HCT116 (cell line): ENCODE measurements at regions not wholly inside any gene's neighbourhood (a gene's known extent, or its start where the extent isn't known, plus 50 kb on each side); places are given as distances from the start of the nearest gene placed in this dataset.

Source experiments
- ATAC-seq: fragments of 200-7000 bp; cut with Tn5 transposase; 2 replicates; pipeline ENCODE4 v1.9.1; 2020; ENCODE audit warnings: mild to moderate bottlenecking, moderate library complexity
- BruUV-seq: library from RNA; stranded (reverse); fragments of 400-500 nt; replicated peaks from 2 replicates; lab custom pipeline; 2021; lab: Mats Ljungman, UMichigan
- CTCF ChIA-PET: fragments of 300-600 bp; sonication (Branson Sonifier 250); formaldehyde crosslinking; loops from one replicate; lab custom pipeline; 2021; ENCODE audit warnings: antibody characterized with exemption; lab: Charles Lee
- POLR2A ChIA-PET: fragments of 300-600, 350-600 bp; sonication (Branson Sonifier 250); formaldehyde crosslinking; loops from one replicate; lab custom pipeline; 2021; ENCODE audit warnings: antibody characterized with exemption; lab: Charles Lee
- RAD21 ChIA-PET, 2 experiments: fragments of 300-600 bp; sonication (Branson Sonifier 250); formaldehyde crosslinking; loops; one replicate each; lab custom pipeline; 2023; ENCODE audit warnings: low total read pairs in 2 of 2; ENCODE audit not compliant: uncharacterized antibody in 2 of 2, unreplicated experiment in 2 of 2, low non-redundant PET in 1 of 2; lab: Charles Lee
- DNase-seq: peaks from one replicate; pipeline ENCODE4 v3.0.0-alpha.2; 2010; ENCODE audit warnings: low read depth, low spot score
- H2AFZ ChIP-seq: fragments of 200-600 bp; shearing (Covaris generic), sonication (generic); 2 replicates; pipeline ENCODE4 v1.6.1; 2017; ENCODE audit warnings: low read depth, mixed run types, mixed read lengths, antibody characterized with exemption, low read length; ENCODE audit not compliant: poor library complexity, severe bottlenecking
- H3K27ac ChIP-seq: 2 replicates; pipeline ENCODE4 v1.5.1; 2012; ENCODE audit warnings: low read depth, low read length
- H3K27me3 ChIP-seq: fragments of 200-600 bp; sonication (generic); 2 replicates; pipeline ENCODE4 v1.6.1; 2016; ENCODE audit warnings: mixed run types, low read length, mixed read lengths; ENCODE audit not compliant: insufficient read depth
- H3K36me3 ChIP-seq, 2 experiments: fragments of 200-500 bp in 1 of 2; fragments of 200-600 bp in 1 of 2; sonication (Bioruptor generic) in 1 of 2; sonication (generic) in 1 of 2; 2 replicates each; pipeline versions ENCODE4 v1.5.1 to v1.6.1; 2014 to 2016; ENCODE audit warnings: low read length in 2 of 2, inconsistent platforms in 1 of 2, mixed read lengths in 1 of 2, mixed run types in 1 of 2; ENCODE audit not compliant: insufficient read depth in 2 of 2, control insufficient read depth in 1 of 2
- H3K4me1 ChIP-seq, 2 experiments: fragments of 200-600 bp in 1 of 2; sonication (generic) in 1 of 2; 2 replicates each; pipeline versions ENCODE4 v1.5.1 to v1.6.1; 2012 to 2017; ENCODE audit warnings: low read length in 2 of 2, inconsistent platforms in 1 of 2, mild to moderate bottlenecking in 1 of 2, mixed read lengths in 1 of 2, mixed run types in 1 of 2, moderate library complexity in 1 of 2; ENCODE audit not compliant: insufficient read depth in 2 of 2, control insufficient read depth in 1 of 2
- H3K4me2 ChIP-seq: fragments of 200-600 bp; sonication (generic); 2 replicates; pipeline ENCODE4 v1.6.1; 2017; ENCODE audit warnings: mixed run types, low read length, mixed read lengths
- H3K4me3 ChIP-seq, 2 experiments: fragments of 200-600 bp in 1 of 2; sonication (generic) in 1 of 2; replicated peaks in 1 of 2; 2 replicates each; pipeline ENCODE4 v1.5.1; 2011 to 2016; ENCODE audit warnings: low read length in 2 of 2, control low read depth in 1 of 2, low read depth in 1 of 2, mild to moderate bottlenecking in 1 of 2, mixed read lengths in 1 of 2, mixed run types in 1 of 2
- H3K79me2 ChIP-seq: fragments of 200-600 bp; sonication (generic); 2 replicates; pipeline ENCODE4 v1.6.1; 2017; ENCODE audit warnings: mild to moderate bottlenecking, mixed run types, low read length, moderate library complexity, mixed read lengths; ENCODE audit not compliant: insufficient read depth
- H3K9ac ChIP-seq: fragments of 200-600 bp; sonication (generic); 2 replicates; pipeline ENCODE4 v1.6.1; 2016; ENCODE audit warnings: low read length, mixed read lengths
- H3K9me2 ChIP-seq: fragments of 200-600 bp; sonication (generic), shearing (Covaris generic); 2 replicates; pipeline ENCODE4 v1.6.1; 2017; ENCODE audit warnings: mixed run types, mild to moderate bottlenecking, moderate library complexity; ENCODE audit not compliant: insufficient read depth
- H3K9me3 ChIP-seq, 2 experiments: fragments of 200-500 bp in 1 of 2; fragments of 200-600 bp in 1 of 2; sonication (Bioruptor generic) in 1 of 2; sonication (generic) in 1 of 2; 2 replicates each; pipeline ENCODE4 v1.6.1; 2014 to 2017; ENCODE audit warnings: low read length in 2 of 2, mixed read lengths in 2 of 2, inconsistent platforms in 1 of 2, low read depth in 1 of 2, mild to moderate bottlenecking in 1 of 2, mixed run types in 1 of 2, moderate library complexity in 1 of 2; ENCODE audit not compliant: control insufficient read depth in 1 of 2, insufficient read depth in 1 of 2
- H4K20me1 ChIP-seq: fragments of 200-600 bp; sonication (generic), shearing (Covaris generic); 2 replicates; pipeline ENCODE4 v1.6.1; 2017; ENCODE audit warnings: mixed run types, mild to moderate bottlenecking, moderate library complexity; ENCODE audit not compliant: insufficient read depth
- CEBPB ChIP-seq: IDR thresholded peaks from 2 replicates; pipeline ENCODE4 v1.6.1; 2012; ENCODE audit warnings: low read depth
- ELF1 ChIP-seq: IDR thresholded peaks from 2 replicates; pipeline ENCODE4 v1.6.1; 2012; ENCODE audit warnings: low read depth, borderline replicate concordance
- JUND ChIP-seq: IDR thresholded peaks from 2 replicates; pipeline ENCODE4 v1.6.1; 2012
- POLR2A ChIP-seq: IDR thresholded peaks from 2 replicates; pipeline ENCODE4 v1.7.0; 2011; ENCODE audit warnings: borderline replicate concordance; ENCODE audit not compliant: insufficient read depth, insufficient read length; ENCODE audit errors: extremely low read depth
- POLR2AphosphoS5 ChIP-seq: IDR thresholded peaks from 2 replicates; pipeline ENCODE4 v1.6.1; 2011; ENCODE audit warnings: mild to moderate bottlenecking, low read depth, low read length, moderate library complexity
- SIN3A ChIP-seq: IDR thresholded peaks from 2 replicates; pipeline ENCODE4 v1.6.1; 2012; ENCODE audit warnings: low read depth
- SRF ChIP-seq: IDR thresholded peaks from 2 replicates; pipeline ENCODE4 v1.6.1; 2012; ENCODE audit warnings: low read depth
- TCF7L2 ChIP-seq: IDR thresholded peaks from 2 replicates; pipeline ENCODE4 v1.7.0; 2011; ENCODE audit warnings: borderline replicate concordance, inconsistent platforms; ENCODE audit not compliant: insufficient read depth, insufficient read length; ENCODE audit errors: extremely low read depth
- YY1 ChIP-seq: IDR thresholded peaks from 2 replicates; pipeline ENCODE4 v1.6.1; 2011; ENCODE audit warnings: low read length, low read depth, moderate library complexity, mild to moderate bottlenecking; ENCODE audit not compliant: insufficient replicate concordance; ENCODE audit errors: extremely low read depth
- ZFX ChIP-seq: fragments of 450-650 bp; IDR thresholded peaks from 2 replicates; pipeline ENCODE4 v1.6.1; 2017
- ZNF274 ChIP-seq: fragments of 200-500 bp; sonication (Bioruptor generic); IDR thresholded peaks from 2 replicates; pipeline ENCODE4 v1.6.1; 2014; ENCODE audit warnings: mild to moderate bottlenecking, low read depth, low read length, inconsistent platforms
- intact Hi-C: fragments of 100-400 bp; cut with micrococcal nuclease; formaldehyde crosslinking; loops from 2 replicates; pipeline ENCODE4 v1.10.0; 2022
- TF ChIP-seq, protein P1 (sequence below): IDR thresholded peaks from 2 replicates; pipeline ENCODE4 v1.6.1; 2011; ENCODE audit warnings: mild to moderate bottlenecking, low read length, moderate library complexity; ENCODE audit not compliant: insufficient replicate concordance; ENCODE audit errors: extremely low read depth
- TF ChIP-seq, protein P2 (sequence below): IDR thresholded peaks from 2 replicates; pipeline ENCODE4 v1.6.1; 2012
- TF ChIP-seq, protein P3 (sequence below): IDR thresholded peaks from 2 replicates; pipeline ENCODE4 v1.6.1; 2012; ENCODE audit warnings: low read depth

DNA sequence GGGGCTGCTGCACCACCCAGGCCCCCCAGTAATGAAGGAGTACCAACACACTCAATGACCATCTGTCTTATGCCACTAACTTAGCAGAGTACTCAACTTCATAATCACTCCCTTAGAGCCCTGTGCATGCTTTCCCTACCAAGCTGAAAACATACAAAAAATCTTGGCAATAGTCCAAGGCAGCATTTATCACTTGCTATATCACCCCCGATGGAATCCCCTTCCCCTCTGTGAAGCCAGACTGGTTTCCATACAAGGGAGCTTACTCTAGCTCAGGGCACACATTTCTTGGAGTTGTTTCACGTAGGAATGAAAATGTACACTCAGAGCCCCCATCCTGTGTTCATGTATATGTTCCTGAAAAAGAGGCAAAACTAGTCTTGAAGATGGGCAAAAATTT lies 301.3 kb upstream of the TENM4 start:
- ChIA-PET RAD21 (no interaction called here), CTCF (no interaction called here), POLR2A (no interaction called here)
- no peak overlapping the region for H3K4me3 ChIP-seq
- no peaks in the 10 kb centered on the region for H3K79me2 ChIP-seq
- BruUV-seq = no TSS peak
- no peaks in the 10 kb centered on the region for H3K9me2 ChIP-seq
- H3K4me1 ChIP-seq = no peaks in the 10 kb centered on the region
- H4K20me1 ChIP-seq = no peaks in the 10 kb centered on the region
- ATAC-seq (no peak), DNase-seq (no peak)
- H3K9ac ChIP-seq = no peak overlapping the region
- no peak overlapping the region for H2AFZ ChIP-seq
- H3K4me2 ChIP-seq = no peak overlapping the region
- H3K36me3 ChIP-seq = no peaks in the 10 kb centered on the region
- H3K27ac ChIP-seq = no peak overlapping the region
- no peak for TF ChIP-seq ZFX
- intact Hi-C loops = no loop called here
- no peaks in the 10 kb centered on the region for H3K27me3 ChIP-seq
- peaks cover 0 to 11% of the 10 kb centered on the region in 2 experiments; a peak in 2 of 4 replicates for H3K9me3 ChIP-seq

DNA sequence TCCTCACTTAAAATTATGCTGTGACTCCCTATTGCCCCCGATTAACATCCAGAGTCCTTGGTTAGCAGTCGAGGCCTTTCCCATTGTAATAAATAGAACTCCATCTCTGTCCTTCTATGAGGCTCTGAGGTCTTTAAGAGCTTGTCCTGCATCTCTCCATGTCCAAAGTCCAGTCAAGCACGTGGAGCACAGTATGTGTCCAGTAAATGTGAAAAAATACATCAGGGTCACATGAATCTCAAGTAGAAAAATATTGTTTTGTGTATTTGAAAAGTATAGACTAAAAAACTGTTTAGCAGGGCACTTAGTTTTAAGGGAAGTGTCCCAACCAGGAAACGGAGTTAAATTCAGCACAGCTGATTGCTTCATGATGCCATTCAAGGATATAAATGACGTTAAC lies 298.8 kb upstream of the TENM4 start:
- Histone ChIP-seq H3K4me2 (no peak overlapping the region), H3K9me3 (peaks cover 0 to 5% of the 10 kb centered on the region in 2 experiments; a peak in 2 of 4 replicates), H4K20me1 (no peaks in the 10 kb centered on the region), H3K4me1 (no peaks in the 10 kb centered on the region), H3K79me2 (no peaks in the 10 kb centered on the region), H3K36me3 (no peaks in the 10 kb centered on the region), H2AFZ (no peak overlapping the region), H3K4me3 (no peak overlapping the region), H3K9ac (no peak overlapping the region), H3K27me3 (no peaks in the 10 kb centered on the region), H3K27ac (no peak overlapping the region), H3K9me2 (no peaks in the 10 kb centered on the region)
- POLR2A ChIA-PET = no interaction called here
- ATAC-seq = no peak
- CTCF ChIA-PET = no interaction called here
- TF ChIP-seq YY1 = no peak
- TF ChIP-seq, protein P1, sequence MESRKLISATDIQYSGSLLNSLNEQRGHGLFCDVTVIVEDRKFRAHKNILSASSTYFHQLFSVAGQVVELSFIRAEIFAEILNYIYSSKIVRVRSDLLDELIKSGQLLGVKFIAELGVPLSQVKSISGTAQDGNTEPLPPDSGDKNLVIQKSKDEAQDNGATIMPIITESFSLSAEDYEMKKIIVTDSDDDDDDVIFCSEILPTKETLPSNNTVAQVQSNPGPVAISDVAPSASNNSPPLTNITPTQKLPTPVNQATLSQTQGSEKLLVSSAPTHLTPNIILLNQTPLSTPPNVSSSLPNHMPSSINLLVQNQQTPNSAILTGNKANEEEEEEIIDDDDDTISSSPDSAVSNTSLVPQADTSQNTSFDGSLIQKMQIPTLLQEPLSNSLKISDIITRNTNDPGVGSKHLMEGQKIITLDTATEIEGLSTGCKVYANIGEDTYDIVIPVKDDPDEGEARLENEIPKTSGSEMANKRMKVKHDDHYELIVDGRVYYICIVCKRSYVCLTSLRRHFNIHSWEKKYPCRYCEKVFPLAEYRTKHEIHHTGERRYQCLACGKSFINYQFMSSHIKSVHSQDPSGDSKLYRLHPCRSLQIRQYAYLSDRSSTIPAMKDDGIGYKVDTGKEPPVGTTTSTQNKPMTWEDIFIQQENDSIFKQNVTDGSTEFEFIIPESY = no peak
- no peak for TF ChIP-seq ELF1
- no peak for TF ChIP-seq SIN3A
- no peak for TF ChIP-seq SRF
- no peak for TF ChIP-seq POLR2AphosphoS5
- TF ChIP-seq, protein P2, sequence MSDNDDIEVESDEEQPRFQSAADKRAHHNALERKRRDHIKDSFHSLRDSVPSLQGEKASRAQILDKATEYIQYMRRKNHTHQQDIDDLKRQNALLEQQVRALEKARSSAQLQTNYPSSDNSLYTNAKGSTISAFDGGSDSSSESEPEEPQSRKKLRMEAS = no peak
- TF ChIP-seq TCF7L2 = no peak
- TF ChIP-seq ZNF274 = no peak
- TF ChIP-seq JUND = no peak
- TF ChIP-seq CEBPB = no peak
- no peak for TF ChIP-seq POLR2A
- TF ChIP-seq, protein P3, sequence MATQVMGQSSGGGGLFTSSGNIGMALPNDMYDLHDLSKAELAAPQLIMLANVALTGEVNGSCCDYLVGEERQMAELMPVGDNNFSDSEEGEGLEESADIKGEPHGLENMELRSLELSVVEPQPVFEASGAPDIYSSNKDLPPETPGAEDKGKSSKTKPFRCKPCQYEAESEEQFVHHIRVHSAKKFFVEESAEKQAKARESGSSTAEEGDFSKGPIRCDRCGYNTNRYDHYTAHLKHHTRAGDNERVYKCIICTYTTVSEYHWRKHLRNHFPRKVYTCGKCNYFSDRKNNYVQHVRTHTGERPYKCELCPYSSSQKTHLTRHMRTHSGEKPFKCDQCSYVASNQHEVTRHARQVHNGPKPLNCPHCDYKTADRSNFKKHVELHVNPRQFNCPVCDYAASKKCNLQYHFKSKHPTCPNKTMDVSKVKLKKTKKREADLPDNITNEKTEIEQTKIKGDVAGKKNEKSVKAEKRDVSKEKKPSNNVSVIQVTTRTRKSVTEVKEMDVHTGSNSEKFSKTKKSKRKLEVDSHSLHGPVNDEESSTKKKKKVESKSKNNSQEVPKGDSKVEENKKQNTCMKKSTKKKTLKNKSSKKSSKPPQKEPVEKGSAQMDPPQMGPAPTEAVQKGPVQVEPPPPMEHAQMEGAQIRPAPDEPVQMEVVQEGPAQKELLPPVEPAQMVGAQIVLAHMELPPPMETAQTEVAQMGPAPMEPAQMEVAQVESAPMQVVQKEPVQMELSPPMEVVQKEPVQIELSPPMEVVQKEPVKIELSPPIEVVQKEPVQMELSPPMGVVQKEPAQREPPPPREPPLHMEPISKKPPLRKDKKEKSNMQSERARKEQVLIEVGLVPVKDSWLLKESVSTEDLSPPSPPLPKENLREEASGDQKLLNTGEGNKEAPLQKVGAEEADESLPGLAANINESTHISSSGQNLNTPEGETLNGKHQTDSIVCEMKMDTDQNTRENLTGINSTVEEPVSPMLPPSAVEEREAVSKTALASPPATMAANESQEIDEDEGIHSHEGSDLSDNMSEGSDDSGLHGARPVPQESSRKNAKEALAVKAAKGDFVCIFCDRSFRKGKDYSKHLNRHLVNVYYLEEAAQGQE = no peak
- no peak for DNase-seq
- BruUV-seq = no TSS peak
- intact Hi-C loops = no loop called here
- RAD21 ChIA-PET = no interaction called here
